Neural progenitor cell (in vitro differentiated cells): ENCODE measurements at regions not wholly inside any gene's neighbourhood (a gene's known extent, or its start where the extent isn't known, plus 50 kb on each side); places are given as distances from the start of the nearest gene placed in this dataset.

Experiments
- DNase-seq: peaks from one replicate; pipeline ENCODE4 v3.0.0-alpha.2; 2016; ENCODE audit warnings: low spot score
- H2AFZ ChIP-seq: fragments of 200-600 bp; sonication (generic); replicated peaks from 2 replicates; pipeline ENCODE4 v1.6.1; 2016; ENCODE audit warnings: antibody characterized with exemption
- H3F3A ChIP-seq: fragments of 200-600 bp; sonication (generic); 2 replicates; pipeline ENCODE4 v1.6.1; 2016; ENCODE audit warnings: antibody characterized with exemption, low read depth
- H3K27ac ChIP-seq: fragments of 200-600 bp; sonication (generic); 2 replicates; pipeline ENCODE4 v1.5.1; 2016; ENCODE audit warnings: mild to moderate bottlenecking
- H3K27me3 ChIP-seq: fragments of 200-600 bp; sonication (generic); 2 replicates; pipeline ENCODE4 v1.6.1; 2016; ENCODE audit warnings: mild to moderate bottlenecking, moderate library complexity
- H3K36me3 ChIP-seq: fragments of 200-600 bp; sonication (generic); 2 replicates; pipeline ENCODE4 v1.5.1; 2016
- H3K4me1 ChIP-seq: fragments of 200-600 bp; sonication (generic); 2 replicates; pipeline ENCODE4 v1.6.1; 2016; ENCODE audit warnings: mixed run types
- H3K4me2 ChIP-seq: fragments of 200-600 bp; sonication (generic); 2 replicates; pipeline ENCODE4 v1.6.1; 2016
- H3K4me3 ChIP-seq: fragments of 200-600 bp; sonication (generic); 2 replicates; pipeline ENCODE4 v1.5.1; 2016
- H3K79me2 ChIP-seq: fragments of 200-600 bp; sonication (generic); 2 replicates; pipeline ENCODE4 v1.6.1; 2016; ENCODE audit warnings: low read depth
- H3K9ac ChIP-seq: fragments of 200-600 bp; sonication (generic); 2 replicates; pipeline ENCODE4 v1.6.1; 2016
- H3K9me3 ChIP-seq: fragments of 200-600 bp; sonication (generic); 2 replicates; pipeline ENCODE4 v1.5.1; 2016; ENCODE audit warnings: low read depth
- H4K20me1 ChIP-seq: fragments of 200-600 bp; sonication (generic); 2 replicates; pipeline ENCODE4 v1.6.1; 2016; ENCODE audit warnings: low read depth
- H3K27ac Mint-ChIP-seq: 3 replicates; pipeline ENCODE4 v1.8.0; 2021; ENCODE audit warnings: mixed read lengths
- H3K27me3 Mint-ChIP-seq: 2 replicates; pipeline ENCODE4 v1.8.0; 2022; ENCODE audit warnings: low read depth, mild to moderate bottlenecking, inconsistent platforms, moderate library complexity, mixed read lengths; ENCODE audit not compliant: insufficient read depth
- H3K36me3 Mint-ChIP-seq: 3 replicates; pipeline ENCODE4 v1.8.0; 2021; ENCODE audit warnings: mixed read lengths
- H3K4me1 Mint-ChIP-seq: 3 replicates; pipeline ENCODE4 v1.8.0; 2021; ENCODE audit warnings: mixed read lengths
- H3K4me3 Mint-ChIP-seq: 3 replicates; pipeline ENCODE4 v1.8.0; 2021; ENCODE audit warnings: mild to moderate bottlenecking, moderate library complexity, mixed read lengths
- H3K9me3 Mint-ChIP-seq: 3 replicates; pipeline ENCODE4 v1.8.0; 2020; ENCODE audit warnings: mixed read lengths
- CTCF ChIP-seq: fragments of 200-600 bp; sonication (generic); IDR thresholded peaks from 2 replicates; pipeline ENCODE4 v1.5.1; 2017; ENCODE audit warnings: antibody characterized with exemption, mild to moderate bottlenecking
- EZH2 ChIP-seq: fragments of 200-600 bp; sonication (generic); IDR thresholded peaks from 2 replicates; pipeline ENCODE4 v1.6.1; 2017; ENCODE audit warnings: antibody characterized with exemption, mild to moderate bottlenecking, moderate library complexity
- EZH2phosphoT487 ChIP-seq: fragments of 200-600 bp; sonication (generic); IDR thresholded peaks from 2 replicates; pipeline ENCODE4 v1.6.1; 2017; ENCODE audit warnings: antibody characterized with exemption

- H3K9ac ChIP-seq = no peak overlapping the region
- Mint-ChIP-seq H3K4me1 (peaks cover 18% of the 10 kb centered on the region), H3K27ac (no peak overlapping the region), H3K9me3 (peaks cover 2% of the 10 kb centered on the region), H3K36me3 (no peaks in the 10 kb centered on the region), H3K4me3 (peak overlapping the region; percentile 15), H3K27me3 (peaks cover 16% of the 10 kb centered on the region)
- no peaks in the 10 kb centered on the region for H3K9me3 ChIP-seq
- peaks cover 31% of the 10 kb centered on the region for H3K4me1 ChIP-seq
- TF ChIP-seq EZH2phosphoT487 (no peak), EZH2 (no peak), CTCF (no peak)
- DNase-seq = no peak
- H3K4me2 ChIP-seq = no peak overlapping the region
- no peaks in the 10 kb centered on the region for H4K20me1 ChIP-seq
- no peaks in the 10 kb centered on the region for H3K36me3 ChIP-seq
- H3K27ac ChIP-seq = no peak overlapping the region
- H3K4me3 ChIP-seq = no peak overlapping the region
- no peaks in the 10 kb centered on the region for H3K27me3 ChIP-seq
- H2AFZ ChIP-seq = no peak overlapping the region
- peaks cover 12% of the 10 kb centered on the region for H3F3A ChIP-seq
- no peaks in the 10 kb centered on the region for H3K79me2 ChIP-seq
Observed at GRCh38 chr4:8741513-8742226, 130.0 kb downstream of the HMX1 start.

- no peaks in the 10 kb centered on the region for H3K27me3 ChIP-seq
- no peak for DNase-seq
- TF ChIP-seq EZH2 = no peak
- TF ChIP-seq CTCF = no peak
- no peak for TF ChIP-seq EZH2phosphoT487
- H3K4me1 Mint-ChIP-seq = peaks cover 18% of the 10 kb centered on the region
- H4K20me1 ChIP-seq = no peaks in the 10 kb centered on the region
- H3K27ac ChIP-seq = no peak overlapping the region
- peaks cover 31% of the 10 kb centered on the region for H3K4me1 ChIP-seq
- H3K4me2 ChIP-seq = peak overlapping the region; percentile 38
- H3K4me3 ChIP-seq = no peak overlapping the region
- H3K27ac Mint-ChIP-seq = peak overlapping the region; percentile 50
- H3K36me3 Mint-ChIP-seq = no peaks in the 10 kb centered on the region
- H2AFZ ChIP-seq = peak overlapping the region; percentile 85
- peaks cover 2% of the 10 kb centered on the region for H3K9me3 Mint-ChIP-seq
- H3K4me3 Mint-ChIP-seq = peak overlapping the region; percentile 43
- peaks cover 11% of the 10 kb centered on the region for H3K27me3 Mint-ChIP-seq
- H3K79me2 ChIP-seq = no peaks in the 10 kb centered on the region
- H3K9ac ChIP-seq = no peak overlapping the region
- H3F3A ChIP-seq = peaks cover 12% of the 10 kb centered on the region
- no peaks in the 10 kb centered on the region for H3K9me3 ChIP-seq
- no peaks in the 10 kb centered on the region for H3K36me3 ChIP-seq
Observed at GRCh38 chr4:8740666-8741395, 130.8 kb downstream of the HMX1 start.

GRCh38 chr4:8739820-8740665 lies 131.6 kb downstream of the HMX1 start:
- H3K4me1 ChIP-seq = peaks cover 29% of the 10 kb centered on the region
- no peaks in the 10 kb centered on the region for H3K79me2 ChIP-seq
- no peaks in the 10 kb centered on the region for H3K36me3 Mint-ChIP-seq
- no peak overlapping the region for H3K9ac ChIP-seq
- H3K4me3 Mint-ChIP-seq = no peak overlapping the region
- peaks cover 13% of the 10 kb centered on the region for H3K4me1 Mint-ChIP-seq
- TF ChIP-seq EZH2phosphoT487 = no peak
- no peak for TF ChIP-seq CTCF
- H3K27me3 Mint-ChIP-seq = peaks cover 8% of the 10 kb centered on the region
- H4K20me1 ChIP-seq = no peaks in the 10 kb centered on the region
- no peaks in the 10 kb centered on the region for H3K27me3 ChIP-seq
- peak overlapping the region; percentile 85 for H2AFZ ChIP-seq
- H3F3A ChIP-seq = peaks cover 12% of the 10 kb centered on the region
- no peak for DNase-seq
- H3K4me3 ChIP-seq = no peak overlapping the region
- H3K4me2 ChIP-seq = peak overlapping the region; percentile 38
- H3K9me3 Mint-ChIP-seq = peaks cover 2% of the 10 kb centered on the region
- H3K9me3 ChIP-seq = no peaks in the 10 kb centered on the region
- peak overlapping the region; percentile 20 for H3K27ac ChIP-seq
- H3K27ac Mint-ChIP-seq = no peak overlapping the region
- H3K36me3 ChIP-seq = no peaks in the 10 kb centered on the region
